ENCODE measurements at regions not wholly inside any gene's neighbourhood (a gene's known extent, or its start where the extent isn't known, plus 50 kb on each side); places are given as distances from the start of the nearest gene placed in this dataset.
"Not testable (repeated sequence)": the region's sequence is repeated elsewhere in the genome, so short reads cannot be mapped to it uniquely, and the experiment has no call there.

- Histone ChIP-seq H3K4me3 (no peak overlapping the region), H3K9me3 (peaks cover 9 to 26% (median 20%) of the 10 kb centered on the region in 4 donors), H3K27me3 (no peaks in the 10 kb centered on the region), H3K36me3 (no peaks in the 10 kb centered on the region), H3K4me1 (no peaks in the 10 kb centered on the region), H3K27ac (no peak overlapping the region)
- DNase-seq (no peak), ATAC-seq (ENCODE audit: low FRiP score in 2 of 2) (no peak)
- 74 to 83% methylated on average over 2 of the region's 2 CpGs for WGBS, 2 donors
- TF ChIP-seq EP300 (IDR thresholded peaks at IDR 0.05): no peak
- TF ChIP-seq POLR2A (IDR thresholded peaks at IDR 0.05): no peak
- no peak for TF ChIP-seq CTCF (IDR thresholded peaks at IDR 0.05)
- TF ChIP-seq POLR2AphosphoS5 (IDR thresholded peaks at IDR 0.05): no peak
Measured at GRCh38 chr10:71112138-71112785, 100.1 kb upstream of the UNC5B start.

GRCh38 chr10:71116426-71116825 lies 95.9 kb upstream of the UNC5B start:
- Histone ChIP-seq H3K4me1 (no peaks in the 10 kb centered on the region), H3K27me3 (no peaks in the 10 kb centered on the region), H3K36me3 (no peaks in the 10 kb centered on the region), H3K27ac (no peak overlapping the region), H3K9me3 (peaks cover 9 to 44% (median 32%) of the 10 kb centered on the region in 4 donors), H3K4me3 (no peak overlapping the region)
- no peak for DNase-seq
- TF ChIP-seq POLR2A (IDR thresholded peaks at IDR 0.05): no peak
- TF ChIP-seq EP300 (IDR thresholded peaks at IDR 0.05): no peak
- no peak for TF ChIP-seq POLR2AphosphoS5 (IDR thresholded peaks at IDR 0.05)
- no peak for TF ChIP-seq CTCF (IDR thresholded peaks at IDR 0.05)
- 83% methylated on average over 1 of the region's 1 CpG; no CpG with 5 or more reads in 1 of the 2 donors for WGBS, 2 donors
- no peak for ATAC-seq (ENCODE audit: low FRiP score in 2 of 2)

- H3K36me3 ChIP-seq; H3K4me3 ChIP-seq; H3K27ac ChIP-seq; H3K27me3 ChIP-seq; DNase-seq; H3K4me1 ChIP-seq; ATAC-seq (ENCODE audit: low FRiP score in 2 of 2): not testable (repeated sequence)
- 70 to 77% methylated on average over 4 of the region's 4 CpGs for WGBS, 2 donors
- H3K9me3 ChIP-seq: peaks cover 9 to 39% (median 29%) of the 10 kb centered on the region in 4 donors
Measured at GRCh38 chr10:71117589-71117988, 94.8 kb upstream of the UNC5B start.

GRCh38 chr10:71123023-71123422 lies 89.3 kb upstream of the UNC5B start:
- H3K9me3 ChIP-seq: peaks cover 0 to 13% (median 5%) of the 10 kb centered on the region in 4 donors
- H3K4me3 ChIP-seq: no peak overlapping the region
- H3K4me1 ChIP-seq: peaks cover 0 to 3% (median 0%) of the 10 kb centered on the region in 4 donors
- no peaks in the 10 kb centered on the region for H3K27me3 ChIP-seq
- TF ChIP-seq CTCF (IDR thresholded peaks at IDR 0.05) (no peak), EP300 (IDR thresholded peaks at IDR 0.05) (no peak), POLR2A (IDR thresholded peaks at IDR 0.05) (no peak), POLR2AphosphoS5 (IDR thresholded peaks at IDR 0.05) (no peak)
- no peaks in the 10 kb centered on the region for H3K36me3 ChIP-seq
- H3K27ac ChIP-seq: no peak overlapping the region
- DNase-seq (no peak), ATAC-seq (ENCODE audit: low FRiP score in 2 of 2) (no peak)

GRCh38 chr10:71124921-71125748 lies 87.2 kb upstream of the UNC5B start:
- Histone ChIP-seq H3K4me3 (no peak overlapping the region), H3K27ac (no peak overlapping the region), H3K36me3 (no peaks in the 10 kb centered on the region), H3K9me3 (peaks cover 0 to 3% (median 0%) of the 10 kb centered on the region in 4 donors), H3K27me3 (no peaks in the 10 kb centered on the region), H3K4me1 (peaks cover 0 to 7% (median 2%) of the 10 kb centered on the region in 4 donors)
- peak in 1 of 2 donors; percentile 55 for ATAC-seq (ENCODE audit: low FRiP score in 2 of 2)
- WGBS, 2 donors: 88 to 97% methylated on average over 5 to 13 of the region's 13 CpGs
- no peak for TF ChIP-seq POLR2AphosphoS5 (IDR thresholded peaks at IDR 0.05)
- no peak for TF ChIP-seq EP300 (IDR thresholded peaks at IDR 0.05)
- TF ChIP-seq POLR2A (IDR thresholded peaks at IDR 0.05): no peak
- TF ChIP-seq CTCF (IDR thresholded peaks at IDR 0.05): no peak
- DNase-seq: peak in 1 of 2 donors; percentile 34

All from upper lobe of left lung (tissue), 6 donors.